Choroid plexus epithelial cell (primary cell): ENCODE measurements at regions not wholly inside any gene's neighbourhood (a gene's known extent, or its start where the extent isn't known, plus 50 kb on each side); places are given as distances from the start of the nearest gene placed in this dataset.

Source experiments
- DNase-seq: peaks from one replicate; pipeline ENCODE4 v3.0.0-alpha.2; 2010; ENCODE audit warnings: low read depth
- H3K4me3 ChIP-seq: 2 replicates; pipeline ENCODE4 v1.5.1; 2011; ENCODE audit warnings: low read depth, mild to moderate bottlenecking, control low read depth, low read length, moderate library complexity
- TF ChIP-seq, protein P1 (sequence below): conservative IDR thresholded peaks from 2 replicates; pipeline ENCODE4 v1.5.1; 2011; ENCODE audit warnings: low read depth, mild to moderate bottlenecking, control low read depth, inconsistent platforms, low read length, moderate library complexity

- no peak overlapping the region for H3K4me3 ChIP-seq
- no peak for DNase-seq
- TF ChIP-seq, protein P1, sequence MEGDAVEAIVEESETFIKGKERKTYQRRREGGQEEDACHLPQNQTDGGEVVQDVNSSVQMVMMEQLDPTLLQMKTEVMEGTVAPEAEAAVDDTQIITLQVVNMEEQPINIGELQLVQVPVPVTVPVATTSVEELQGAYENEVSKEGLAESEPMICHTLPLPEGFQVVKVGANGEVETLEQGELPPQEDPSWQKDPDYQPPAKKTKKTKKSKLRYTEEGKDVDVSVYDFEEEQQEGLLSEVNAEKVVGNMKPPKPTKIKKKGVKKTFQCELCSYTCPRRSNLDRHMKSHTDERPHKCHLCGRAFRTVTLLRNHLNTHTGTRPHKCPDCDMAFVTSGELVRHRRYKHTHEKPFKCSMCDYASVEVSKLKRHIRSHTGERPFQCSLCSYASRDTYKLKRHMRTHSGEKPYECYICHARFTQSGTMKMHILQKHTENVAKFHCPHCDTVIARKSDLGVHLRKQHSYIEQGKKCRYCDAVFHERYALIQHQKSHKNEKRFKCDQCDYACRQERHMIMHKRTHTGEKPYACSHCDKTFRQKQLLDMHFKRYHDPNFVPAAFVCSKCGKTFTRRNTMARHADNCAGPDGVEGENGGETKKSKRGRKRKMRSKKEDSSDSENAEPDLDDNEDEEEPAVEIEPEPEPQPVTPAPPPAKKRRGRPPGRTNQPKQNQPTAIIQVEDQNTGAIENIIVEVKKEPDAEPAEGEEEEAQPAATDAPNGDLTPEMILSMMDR = no peak
Measured at GRCh38 chr11:71146846-71147245, 105.5 kb downstream of the SHANK2 start.

- DNase-seq = no peak
- TF ChIP-seq, protein P1 = no peak
- no peak overlapping the region for H3K4me3 ChIP-seq
Measured at GRCh38 chr11:71145988-71146824, 106.2 kb downstream of the SHANK2 start.

- H3K4me3 ChIP-seq = no peak overlapping the region
- no peak for DNase-seq
- TF ChIP-seq, protein P1 = no peak
Measured at GRCh38 chr11:71145368-71145767, 107.0 kb downstream of the SHANK2 start.

GRCh38 chr11:71144736-71145135 is 107.6 kb downstream of the SHANK2 start:
- TF ChIP-seq, protein P1 = no peak
- DNase-seq = no peak
- no peak overlapping the region for H3K4me3 ChIP-seq

DNA sequence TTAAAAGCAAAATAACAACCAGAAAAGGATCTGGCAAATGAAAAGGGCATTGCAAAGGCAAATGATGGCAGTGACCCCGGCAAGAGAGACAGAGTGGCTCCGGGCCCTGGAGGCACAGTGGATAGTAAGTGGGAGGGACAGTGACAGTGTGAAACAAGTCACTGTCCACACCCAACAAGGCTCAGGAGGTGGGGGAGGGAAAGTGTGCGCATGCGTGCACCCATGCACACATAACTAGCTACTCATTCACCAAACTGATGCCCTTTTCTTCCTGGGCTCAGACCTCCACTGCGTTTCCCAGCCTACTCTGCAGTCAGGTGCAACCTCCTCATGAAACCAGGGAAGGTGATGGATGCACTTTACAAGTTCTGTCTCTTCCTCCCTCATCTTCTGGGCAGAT is 108.4 kb downstream of the SHANK2 start:
- H3K4me3 ChIP-seq = no peak overlapping the region
- TF ChIP-seq, protein P1 = no peak
- no peak for DNase-seq

DNA sequence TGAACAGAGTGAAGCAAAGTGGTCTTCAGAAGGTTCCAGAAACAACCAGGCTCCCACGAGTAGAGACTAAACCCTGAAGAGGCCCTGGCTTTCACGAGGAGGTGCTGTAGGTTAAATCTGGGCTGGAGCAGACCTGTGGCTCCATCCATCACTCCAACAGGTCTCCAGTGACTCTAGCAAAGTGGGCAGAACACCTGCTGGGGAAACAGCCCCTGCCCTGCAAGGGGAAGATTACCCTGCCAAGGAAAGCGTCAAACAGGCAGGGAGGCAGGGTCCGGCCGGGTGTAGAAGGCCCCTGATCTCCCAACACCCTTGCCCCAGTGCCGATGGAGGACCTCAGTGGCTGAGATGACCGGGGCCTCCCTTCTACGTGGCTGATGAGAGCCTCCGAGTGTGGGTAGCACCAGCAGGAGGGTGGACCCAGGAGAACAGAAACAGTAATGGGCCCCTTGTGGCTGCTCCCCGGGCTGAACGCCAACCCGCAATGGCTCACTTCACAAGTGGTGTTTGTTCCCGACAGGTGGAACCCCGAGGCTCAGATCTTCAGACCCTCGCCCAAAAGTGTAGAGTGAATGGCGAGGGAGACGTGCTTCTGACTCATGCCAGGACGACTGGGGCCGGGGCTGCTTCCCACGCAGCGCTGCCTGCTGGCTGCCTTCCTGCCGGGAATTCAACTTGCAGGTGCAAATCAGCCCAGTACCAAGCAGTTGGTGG is 112.0 kb downstream of the SHANK2 start:
- no peak for DNase-seq
- H3K4me3 ChIP-seq = no peak overlapping the region
- TF ChIP-seq, protein P1 = no peak
